Breast epithelium (tissue), 3 donors: ENCODE measurements at regions not wholly inside any gene's neighbourhood (a gene's known extent, or its start where the extent isn't known, plus 50 kb on each side); places are given as distances from the start of the nearest gene placed in this dataset.

Experiments
- POLR2A ChIP-seq: fragments of 450-650 bp; IDR thresholded peaks from one replicate; pipeline ENCODE4 v1.6.1; 2016; ENCODE audit warnings: antibody characterized with exemption, mild to moderate bottlenecking, moderate library complexity
- TF ChIP-seq, protein P1 (sequence below), 3 donors: fragments of 450-650 bp; IDR thresholded peaks; one replicate each; pipeline ENCODE4 v1.5.1; 2016 to 2017; ENCODE audit warnings: antibody characterized with exemption in 3 of 3, mild to moderate bottlenecking in 3 of 3, moderate library complexity in 3 of 3

DNA sequence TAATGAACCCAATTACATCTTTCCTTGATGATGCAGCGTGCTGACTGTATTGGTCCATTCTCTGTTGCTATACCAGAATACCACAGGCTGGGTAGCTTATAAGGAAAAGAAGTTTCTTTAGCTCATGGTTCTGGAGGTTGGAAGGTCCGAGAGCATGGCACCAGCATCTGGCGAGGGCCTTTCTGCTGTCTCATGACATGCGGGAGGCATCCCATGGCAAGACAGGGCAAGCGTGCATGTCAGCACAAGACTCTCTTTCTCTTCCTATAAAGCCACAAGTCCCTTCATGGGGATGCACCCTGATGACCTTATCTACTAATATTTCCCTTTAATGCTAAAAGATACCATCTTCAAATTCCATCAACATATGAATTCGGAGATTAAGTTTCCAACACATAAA lies 122.8 kb upstream of the FHL2 start:
- TF ChIP-seq POLR2A = no peak
- TF ChIP-seq, protein P1, sequence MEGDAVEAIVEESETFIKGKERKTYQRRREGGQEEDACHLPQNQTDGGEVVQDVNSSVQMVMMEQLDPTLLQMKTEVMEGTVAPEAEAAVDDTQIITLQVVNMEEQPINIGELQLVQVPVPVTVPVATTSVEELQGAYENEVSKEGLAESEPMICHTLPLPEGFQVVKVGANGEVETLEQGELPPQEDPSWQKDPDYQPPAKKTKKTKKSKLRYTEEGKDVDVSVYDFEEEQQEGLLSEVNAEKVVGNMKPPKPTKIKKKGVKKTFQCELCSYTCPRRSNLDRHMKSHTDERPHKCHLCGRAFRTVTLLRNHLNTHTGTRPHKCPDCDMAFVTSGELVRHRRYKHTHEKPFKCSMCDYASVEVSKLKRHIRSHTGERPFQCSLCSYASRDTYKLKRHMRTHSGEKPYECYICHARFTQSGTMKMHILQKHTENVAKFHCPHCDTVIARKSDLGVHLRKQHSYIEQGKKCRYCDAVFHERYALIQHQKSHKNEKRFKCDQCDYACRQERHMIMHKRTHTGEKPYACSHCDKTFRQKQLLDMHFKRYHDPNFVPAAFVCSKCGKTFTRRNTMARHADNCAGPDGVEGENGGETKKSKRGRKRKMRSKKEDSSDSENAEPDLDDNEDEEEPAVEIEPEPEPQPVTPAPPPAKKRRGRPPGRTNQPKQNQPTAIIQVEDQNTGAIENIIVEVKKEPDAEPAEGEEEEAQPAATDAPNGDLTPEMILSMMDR (IDR thresholded peaks at IDR 0.05) = no peak
